ENCODE measurements at regions not wholly inside any gene's neighbourhood (a gene's known extent, or its start where the extent isn't known, plus 50 kb on each side); places are given as distances from the start of the nearest gene placed in this dataset.

GRCh38 chr4:132382243-132382642 is 766.9 kb upstream of the PCDH10 start:
- TF ChIP-seq POLR2A (IDR thresholded peaks at IDR 0.05) = no peak
- TF ChIP-seq, protein P1, sequence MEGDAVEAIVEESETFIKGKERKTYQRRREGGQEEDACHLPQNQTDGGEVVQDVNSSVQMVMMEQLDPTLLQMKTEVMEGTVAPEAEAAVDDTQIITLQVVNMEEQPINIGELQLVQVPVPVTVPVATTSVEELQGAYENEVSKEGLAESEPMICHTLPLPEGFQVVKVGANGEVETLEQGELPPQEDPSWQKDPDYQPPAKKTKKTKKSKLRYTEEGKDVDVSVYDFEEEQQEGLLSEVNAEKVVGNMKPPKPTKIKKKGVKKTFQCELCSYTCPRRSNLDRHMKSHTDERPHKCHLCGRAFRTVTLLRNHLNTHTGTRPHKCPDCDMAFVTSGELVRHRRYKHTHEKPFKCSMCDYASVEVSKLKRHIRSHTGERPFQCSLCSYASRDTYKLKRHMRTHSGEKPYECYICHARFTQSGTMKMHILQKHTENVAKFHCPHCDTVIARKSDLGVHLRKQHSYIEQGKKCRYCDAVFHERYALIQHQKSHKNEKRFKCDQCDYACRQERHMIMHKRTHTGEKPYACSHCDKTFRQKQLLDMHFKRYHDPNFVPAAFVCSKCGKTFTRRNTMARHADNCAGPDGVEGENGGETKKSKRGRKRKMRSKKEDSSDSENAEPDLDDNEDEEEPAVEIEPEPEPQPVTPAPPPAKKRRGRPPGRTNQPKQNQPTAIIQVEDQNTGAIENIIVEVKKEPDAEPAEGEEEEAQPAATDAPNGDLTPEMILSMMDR (IDR thresholded peaks at IDR 0.05) = no peak

Measured in lower leg skin (tissue), 3 donors.